ELR (cell line): ENCODE measurements at regions not wholly inside any gene's neighbourhood (a gene's known extent, or its start where the extent isn't known, plus 50 kb on each side); places are given as distances from the start of the nearest gene placed in this dataset.

Experiments used
- DNase-seq: peaks from one replicate; pipeline ENCODE4 v3.0.0-alpha.2; 2015; ENCODE audit warnings: low read depth

DNA sequence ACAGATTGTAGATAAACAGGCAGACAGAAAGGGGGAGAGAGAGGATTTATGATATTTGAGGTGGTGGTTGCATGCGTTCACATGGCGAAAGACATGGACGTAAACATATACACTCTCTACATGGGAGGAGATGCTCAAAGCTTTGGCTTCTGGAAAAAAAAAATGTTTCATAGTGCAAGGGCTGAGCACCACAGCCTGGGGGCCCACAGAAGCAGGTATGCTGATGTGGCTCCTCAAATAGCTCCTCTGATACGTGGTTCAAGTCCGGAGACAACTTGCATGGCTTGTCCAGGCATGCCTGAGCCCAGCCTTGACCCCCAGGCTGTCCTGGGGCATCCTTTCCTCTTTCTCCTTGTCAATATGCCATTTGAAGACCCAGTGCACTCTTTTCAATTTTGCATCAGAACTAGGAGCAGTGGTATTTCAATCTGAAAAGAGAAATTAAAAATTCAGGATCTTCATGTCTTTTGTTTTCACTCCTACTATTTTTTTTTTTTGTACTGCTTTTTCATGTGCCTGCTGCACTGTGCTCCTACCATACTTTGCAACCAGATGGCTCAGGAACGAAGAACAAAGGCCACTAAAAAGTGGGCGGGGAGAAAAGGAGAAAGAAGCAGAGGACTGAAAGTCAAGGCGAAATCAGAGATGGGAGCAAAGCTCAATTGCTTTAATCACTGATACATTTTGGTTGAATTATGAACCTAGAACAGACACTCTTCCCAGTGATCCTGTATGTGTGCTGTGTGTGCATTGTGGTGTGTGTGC is 495.7 kb upstream of the TCF4 start:
- no peak for DNase-seq

- no peak for DNase-seq
These were observed 495.1 kb upstream of the TCF4 start for GRCh38 chr18:56083097-56083521.

- DNase-seq: no peak
These were observed 488.7 kb upstream of the TCF4 start for GRCh38 chr18:56076723-56077122.

DNA sequence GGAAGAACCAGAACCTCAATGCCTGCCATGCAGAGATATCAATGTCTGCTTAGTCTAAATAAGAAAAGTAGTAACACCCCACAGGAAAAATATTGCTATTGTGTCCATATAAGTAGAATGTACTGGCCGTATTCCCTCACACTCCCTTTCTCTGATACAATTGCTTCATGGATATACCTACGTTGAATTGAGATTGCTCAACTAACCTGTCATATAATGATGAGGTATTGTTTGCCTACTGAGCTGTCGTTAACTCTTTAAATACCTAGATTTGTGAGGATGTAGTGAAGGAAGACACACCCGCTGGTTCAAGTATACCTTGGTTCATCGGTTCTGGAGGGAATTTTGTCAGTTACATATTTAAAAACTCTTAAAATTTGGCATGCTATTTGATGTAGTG is 480.7 kb upstream of the TCF4 start:
- DNase-seq: no peak

DNA sequence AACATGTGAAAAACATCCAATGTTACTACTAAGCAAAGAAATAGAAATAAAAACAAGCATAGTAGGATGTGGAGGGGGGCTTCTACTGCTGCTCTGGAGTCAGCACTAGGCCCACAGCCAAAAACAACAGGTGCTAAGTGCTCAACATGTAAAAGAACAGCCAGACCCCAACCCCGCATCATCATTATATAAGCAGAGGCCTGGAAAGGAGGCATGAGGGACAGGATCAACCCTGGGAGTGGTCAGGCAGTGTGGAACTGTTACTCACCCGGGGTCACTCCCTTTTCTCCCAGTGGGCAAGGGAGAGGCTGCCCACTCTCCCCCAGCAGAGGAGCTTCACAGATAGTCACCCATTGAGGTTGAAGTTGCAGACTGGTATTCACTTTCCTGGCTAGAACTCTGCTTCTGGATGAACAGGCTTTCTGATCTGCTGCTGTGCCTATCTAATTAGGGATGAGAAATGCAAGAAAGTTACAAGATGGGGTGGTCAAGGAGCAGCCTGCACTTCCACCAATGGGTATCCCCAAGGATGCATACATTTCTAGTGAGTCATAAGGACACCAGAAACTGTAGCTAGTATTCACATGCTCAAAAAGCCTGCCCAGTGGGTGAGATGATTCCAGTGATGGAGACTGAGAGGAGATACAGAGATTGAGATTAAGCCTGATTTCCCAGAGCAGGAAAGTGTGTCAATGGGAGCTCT is 480.1 kb upstream of the TCF4 start:
- peak; percentile 67 for DNase-seq

- DNase-seq: no peak
These were observed 479.4 kb upstream of the TCF4 start for GRCh38 chr18:56067214-56067894.

DNA sequence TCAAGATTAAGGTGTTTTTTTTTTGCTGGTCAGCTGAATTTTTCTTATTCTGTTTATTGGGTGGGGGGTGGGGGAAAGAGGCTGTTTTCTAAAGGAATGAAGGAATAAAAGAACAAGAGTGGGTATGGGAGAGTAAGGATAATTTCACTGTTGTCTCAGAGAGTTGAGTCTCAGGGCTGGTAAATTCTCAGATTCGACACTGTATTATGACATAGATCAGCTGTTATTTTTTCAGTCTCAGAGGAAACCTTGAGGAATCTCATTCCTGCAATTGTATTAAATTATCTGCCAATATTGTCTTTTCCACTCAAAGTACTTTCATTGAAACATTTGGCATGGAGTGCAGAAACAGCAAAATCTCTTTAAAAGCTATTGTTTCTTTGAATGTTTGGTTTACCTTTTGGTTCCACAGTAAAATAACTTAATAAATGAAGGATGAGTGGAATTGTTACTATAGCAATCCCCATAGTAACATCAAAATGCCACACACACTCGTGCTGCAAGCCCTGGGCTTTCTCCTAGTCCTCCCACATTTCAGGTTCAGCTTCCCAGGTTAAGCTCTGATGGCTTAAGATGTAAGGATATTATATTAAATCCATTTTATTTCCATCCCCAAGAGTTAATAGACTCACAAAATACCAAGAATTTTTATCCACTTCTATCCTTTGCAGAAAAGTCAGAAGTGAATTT is 478.7 kb upstream of the TCF4 start:
- DNase-seq: no peak

DNA sequence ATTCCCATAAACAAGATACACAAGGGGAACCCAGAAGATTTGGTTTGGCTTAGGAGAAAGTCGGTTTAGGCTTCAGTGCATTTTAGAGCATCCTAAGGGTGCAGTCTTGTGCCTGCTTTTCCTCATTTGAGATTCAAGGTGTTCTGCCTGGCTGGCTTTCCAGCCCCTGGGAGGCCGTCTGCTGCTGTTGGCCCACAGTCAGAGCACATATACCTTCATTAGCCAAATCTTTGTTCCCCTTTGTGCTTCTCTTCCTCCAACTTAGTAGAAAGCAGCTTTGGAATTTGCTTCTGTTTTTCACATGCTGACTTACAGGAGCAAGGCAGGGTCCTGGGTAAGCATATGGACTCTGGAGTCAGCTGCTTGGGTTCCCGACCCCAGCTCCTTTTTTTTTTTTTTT is 477.1 kb upstream of the TCF4 start:
- no peak for DNase-seq

GRCh38 chr18:56062931-56063330 is 474.9 kb upstream of the TCF4 start:
- no peak for DNase-seq

GRCh38 chr18:56060967-56061541 is 473.1 kb upstream of the TCF4 start:
- DNase-seq: no peak

DNA sequence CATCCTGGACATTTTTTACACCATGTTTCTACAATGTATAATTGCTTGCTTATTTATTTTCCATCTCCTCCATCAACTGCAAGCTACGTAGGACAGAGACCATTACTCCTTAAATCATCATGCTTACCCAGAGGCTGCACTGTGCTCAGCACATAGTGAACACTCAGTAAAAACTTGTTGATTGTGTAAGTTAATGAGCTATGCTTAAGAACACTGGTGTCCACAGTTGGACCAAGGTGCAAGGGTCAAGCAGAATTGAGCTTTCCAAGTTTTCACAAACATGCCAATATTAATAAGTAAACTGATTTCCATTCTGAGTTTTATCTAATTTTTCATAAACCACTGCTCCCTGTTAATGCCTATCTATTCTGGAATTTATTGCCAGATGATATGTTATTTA is 464.2 kb upstream of the TCF4 start:
- no peak for DNase-seq

DNA sequence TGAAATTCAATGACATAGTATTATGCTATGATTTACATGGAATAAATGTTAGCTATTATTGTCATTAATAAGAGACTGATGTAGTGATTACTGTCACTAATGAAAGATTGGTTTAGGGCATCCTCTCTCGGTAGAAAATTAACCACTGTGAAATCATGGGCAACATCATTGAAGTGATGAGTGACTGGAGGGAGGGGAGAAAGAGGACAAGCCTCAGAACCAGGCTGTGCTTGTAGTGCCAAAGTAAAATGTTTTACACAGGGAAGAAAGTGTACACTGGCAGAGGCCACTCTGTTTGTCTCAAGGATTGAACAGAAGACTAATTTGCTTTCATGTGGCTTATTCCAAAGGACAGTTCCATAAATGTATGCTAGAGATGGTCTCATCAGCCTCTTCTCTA is 456.2 kb upstream of the TCF4 start:
- DNase-seq: no peak

DNA sequence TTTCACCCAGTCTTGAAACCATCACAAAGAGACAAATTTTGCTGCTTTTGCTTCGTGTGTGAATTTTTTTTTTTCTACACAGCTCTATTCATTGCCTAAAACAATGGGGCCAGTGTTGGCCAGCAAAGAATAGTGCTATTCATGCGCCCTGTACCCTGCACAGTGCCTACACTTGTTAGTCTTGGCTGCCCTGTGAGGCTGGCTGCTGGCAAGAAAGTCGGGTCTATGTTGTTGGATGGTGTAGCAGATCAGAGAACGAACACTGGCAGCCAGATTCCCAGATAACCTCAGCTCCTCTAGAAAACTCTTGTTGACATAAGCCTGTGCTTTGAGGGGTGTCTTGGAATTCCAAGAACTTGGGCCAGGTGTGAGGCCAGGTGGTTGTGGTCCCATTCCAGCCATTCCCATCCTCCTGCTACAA is 455.7 kb upstream of the TCF4 start:
- DNase-seq: no peak

GRCh38 chr18:56042915-56043536 is 455.0 kb upstream of the TCF4 start:
- no peak for DNase-seq

- no peak for DNase-seq
These were observed 450.4 kb upstream of the TCF4 start for GRCh38 chr18:56038171-56039030.

- no peak for DNase-seq
These were observed 448.7 kb upstream of the TCF4 start for GRCh38 chr18:56036741-56037140.

DNA sequence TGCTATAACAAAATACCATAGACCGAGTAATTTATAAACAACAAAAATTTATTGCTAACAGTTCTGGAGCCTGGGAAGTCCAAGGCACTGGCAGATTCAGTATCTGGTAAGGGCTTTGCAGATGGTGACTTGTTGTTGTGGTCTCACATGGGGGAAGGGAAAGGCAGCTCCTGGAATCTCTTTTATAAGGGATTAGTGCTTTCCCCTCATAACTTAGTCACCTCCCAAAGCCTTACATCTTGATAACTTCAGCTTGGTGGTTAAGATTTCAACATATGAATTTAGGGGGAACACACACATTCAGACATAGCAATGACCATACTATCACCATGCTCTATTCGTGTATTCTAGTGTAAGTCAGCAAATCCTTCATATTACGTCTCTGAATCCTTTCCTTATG is 447.6 kb upstream of the TCF4 start:
- DNase-seq: no peak

DNA sequence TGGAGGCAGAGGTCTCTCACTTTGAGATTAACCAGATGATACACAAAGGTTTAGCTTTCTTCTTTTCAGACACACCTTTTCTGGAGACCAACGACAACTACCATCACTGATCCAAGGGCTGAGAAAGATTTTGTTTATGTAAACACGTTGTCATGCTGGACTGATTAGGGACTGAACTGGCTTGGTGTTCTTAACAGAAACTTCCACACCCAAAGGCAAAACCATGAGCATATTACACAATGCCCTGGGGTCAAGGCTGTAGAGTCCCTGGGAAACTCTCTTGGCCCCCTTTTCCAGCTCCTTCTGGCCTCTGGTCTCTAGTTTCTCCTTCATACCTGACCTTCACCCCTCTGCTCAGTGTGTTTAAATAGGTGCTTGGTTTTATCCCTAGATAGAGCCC is 447.0 kb upstream of the TCF4 start:
- no peak for DNase-seq

- no peak for DNase-seq
These were observed 442.1 kb upstream of the TCF4 start for GRCh38 chr18:56030060-56030459.

DNA sequence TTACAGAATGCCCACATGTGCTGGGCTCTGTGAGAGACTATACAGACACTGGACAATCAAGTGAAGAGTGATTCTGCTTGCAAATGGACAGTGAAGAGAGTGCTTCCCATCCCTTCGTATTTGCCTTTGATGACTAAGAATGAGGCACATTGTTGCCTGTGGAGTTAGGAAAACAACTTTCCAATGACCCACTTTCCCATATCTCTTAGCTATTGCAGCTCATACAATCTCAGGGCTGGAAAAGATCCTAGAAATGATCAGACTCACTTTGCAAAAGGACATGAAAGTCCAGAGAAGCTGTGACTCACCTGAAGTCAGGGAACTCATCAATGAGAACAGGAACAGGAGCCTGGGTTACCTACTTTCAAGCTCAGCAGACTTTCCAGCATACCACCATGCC is 440.5 kb upstream of the TCF4 start:
- peak; percentile 14 for DNase-seq

- no peak for DNase-seq
These were observed 438.5 kb upstream of the TCF4 start for GRCh38 chr18:56026509-56026908.
